B cell (primary cell): ENCODE measurements at regions not wholly inside any gene's neighbourhood (a gene's known extent, or its start where the extent isn't known, plus 50 kb on each side); places are given as distances from the start of the nearest gene placed in this dataset.

ENCODE experiments used
- CTCF ChIP-seq: fragments of 200-600 bp; IDR thresholded peaks from one replicate; pipeline ENCODE4 v1.8.0; 2022; ENCODE audit warnings: antibody characterized with exemption, mild to moderate bottlenecking
- EZH2 ChIP-seq: IDR thresholded peaks from 2 replicates; pipeline ENCODE4 v1.6.1; 2012; ENCODE audit warnings: borderline replicate concordance, low read depth, mild to moderate bottlenecking, moderate library complexity, low read length; ENCODE audit not compliant: insufficient read depth, poor library complexity, severe bottlenecking

- TF ChIP-seq CTCF (no peak), EZH2 (no peak)
Observed at GRCh38 chr10:43861966-43862751, 213.5 kb upstream of the ZNF32 start.
